Spleen (tissue), 11 donors: ENCODE measurements at regions not wholly inside any gene's neighbourhood (a gene's known extent, or its start where the extent isn't known, plus 50 kb on each side); places are given as distances from the start of the nearest gene placed in this dataset.

Experiments used
- DNase-seq: peaks from one replicate; pipeline ENCODE4 v3.0.0-alpha.2; 2020
- H3K27ac ChIP-seq, 8 donors: fragments of 200-600 bp; sonication (generic) in 7 of 8; 1 replicate in 4 of 8; 2 replicates in 4 of 8; pipeline versions ENCODE4 v1.5.0 to v1.8.0; 2016 to 2021; ENCODE audit warnings: inconsistent platforms in 4 of 8, mild to moderate bottlenecking in 4 of 8, moderate library complexity in 1 of 8
- H3K27me3 ChIP-seq, 7 donors: fragments of 200-600 bp; sonication (generic) in 6 of 7; replicated peaks in 1 of 7; 1 replicate in 4 of 7; 2 replicates in 3 of 7; pipeline versions ENCODE4 v1.5.0 to v1.8.0; 2016 to 2021; ENCODE audit warnings: inconsistent platforms in 3 of 7, mild to moderate bottlenecking in 1 of 7
- H3K36me3 ChIP-seq, 6 donors: fragments of 200-600 bp; sonication (generic) in 5 of 6; 1 replicate in 4 of 6; 2 replicates in 2 of 6; pipeline versions ENCODE4 v1.5.0 to v1.8.0; 2016 to 2021; ENCODE audit warnings: inconsistent platforms in 2 of 6
- H3K4me1 ChIP-seq, 6 donors: fragments of 200-600 bp; sonication (generic) in 5 of 6; 1 replicate in 3 of 6; 2 replicates in 3 of 6; pipeline versions ENCODE4 v1.5.0 to v1.8.0; 2016 to 2021; ENCODE audit warnings: inconsistent platforms in 3 of 6
- H3K4me3 ChIP-seq, 8 donors: fragments of 200-600 bp; sonication (generic) in 7 of 8; 1 replicate in 4 of 8; 2 replicates in 4 of 8; pipeline versions ENCODE4 v1.5.0 to v1.8.0; 2016 to 2021; ENCODE audit warnings: inconsistent platforms in 4 of 8, mild to moderate bottlenecking in 4 of 8, moderate library complexity in 2 of 8
- H3K9me3 ChIP-seq, 8 donors: fragments of 200-600 bp; sonication (generic) in 7 of 8; 1 replicate in 4 of 8; 2 replicates in 4 of 8; pipeline versions ENCODE4 v1.5.0 to v1.8.0; 2016 to 2021; ENCODE audit warnings: inconsistent platforms in 4 of 8
- POLR2A ChIP-seq, 3 donors: fragments of 450-650 bp; IDR thresholded peaks; one replicate each; pipeline ENCODE4 v1.5.1; 2017; ENCODE audit warnings: antibody characterized with exemption in 3 of 3, mild to moderate bottlenecking in 1 of 3
- POLR2AphosphoS5 ChIP-seq, 3 donors: sonication (generic); formaldehyde crosslinking; IDR thresholded peaks; one replicate each; pipeline ENCODE4 v1.5.1; 2017; ENCODE audit warnings: antibody characterized with exemption in 3 of 3
- WGBS, 5 donors: extraction: QIAGEN DNeasy Blood & Tissue Kit in 3 of 5; methylation state at CpG; one replicate each; pipeline versions ENCODE4 v1.1.5 to v1.1.7; 2013 to 2018; 5-methylcytosine and 5-hydroxymethylcytosine counted together
- intact Hi-C: fragments of 100-400 bp; cut with DNase I; formaldehyde crosslinking; loops from one replicate; pipeline ENCODE4 v1.15.0; 2023; ENCODE audit warnings: low total_unique reads
- TF ChIP-seq, protein P1 (sequence below), 11 experiments: fragments of 200-600 bp in 7 of 11; fragments of 450-650 bp in 4 of 11; sonication (generic) in 4 of 11; IDR thresholded peaks in 8 of 11; conservative IDR thresholded peaks in 3 of 11; 1 replicate in 7 of 11; 2 replicates in 4 of 11; pipeline versions ENCODE4 v1.4.0 to v1.8.0; 2016 to 2021; ENCODE audit warnings: antibody characterized with exemption in 11 of 11, inconsistent platforms in 4 of 11, mild to moderate bottlenecking in 1 of 11
- donor health status: healthy with polysubstance abuse.
- donor health status: DM: no; HTN: no; CAD: no; lungs with moderate emphysema.
- donor health status: DM: no; HTN: no; CAD: no.
- donor health status: Bipolar disorder and iron deficiency.
- donor health status: healthy.
- donor health status: DM: no; HTN: no; CAD: no.
- donor health status: DM: yes; HTN: yes; CAD: no.

DNA sequence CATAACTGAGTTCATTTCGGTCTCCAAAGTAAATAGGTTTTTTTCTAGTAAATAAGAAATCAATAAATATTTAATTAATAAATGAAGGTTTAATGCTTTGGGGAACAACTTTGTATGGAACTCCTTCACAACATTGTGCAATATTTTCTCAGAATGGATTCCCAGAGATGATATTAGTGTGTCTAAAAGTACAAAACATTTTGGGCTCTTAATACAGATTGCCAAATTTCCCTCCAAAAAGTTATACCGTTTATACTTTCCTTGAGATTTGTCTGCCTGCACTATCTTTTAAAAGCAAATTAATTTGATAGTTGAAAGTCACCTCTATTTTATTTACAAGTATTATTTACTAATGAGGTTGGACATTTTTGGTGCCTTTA, 151.8 kb downstream of the FAM161A start:
- 85 to 93% (median 89%) methylated on average over 2 of the region's 2 CpGs for WGBS, 5 donors
- no peaks in the 10 kb centered on the region for H3K4me1 ChIP-seq
- no peaks in the 10 kb centered on the region for H3K36me3 ChIP-seq
- intact Hi-C loops = no loop called here
- H3K4me3 ChIP-seq = no peak overlapping the region
- H3K9me3 ChIP-seq = no peaks in the 10 kb centered on the region
- no peaks in the 10 kb centered on the region for H3K27me3 ChIP-seq
- DNase-seq = no peak
- no peak for TF ChIP-seq POLR2A (IDR thresholded peaks at IDR 0.05)
- TF ChIP-seq, protein P1, sequence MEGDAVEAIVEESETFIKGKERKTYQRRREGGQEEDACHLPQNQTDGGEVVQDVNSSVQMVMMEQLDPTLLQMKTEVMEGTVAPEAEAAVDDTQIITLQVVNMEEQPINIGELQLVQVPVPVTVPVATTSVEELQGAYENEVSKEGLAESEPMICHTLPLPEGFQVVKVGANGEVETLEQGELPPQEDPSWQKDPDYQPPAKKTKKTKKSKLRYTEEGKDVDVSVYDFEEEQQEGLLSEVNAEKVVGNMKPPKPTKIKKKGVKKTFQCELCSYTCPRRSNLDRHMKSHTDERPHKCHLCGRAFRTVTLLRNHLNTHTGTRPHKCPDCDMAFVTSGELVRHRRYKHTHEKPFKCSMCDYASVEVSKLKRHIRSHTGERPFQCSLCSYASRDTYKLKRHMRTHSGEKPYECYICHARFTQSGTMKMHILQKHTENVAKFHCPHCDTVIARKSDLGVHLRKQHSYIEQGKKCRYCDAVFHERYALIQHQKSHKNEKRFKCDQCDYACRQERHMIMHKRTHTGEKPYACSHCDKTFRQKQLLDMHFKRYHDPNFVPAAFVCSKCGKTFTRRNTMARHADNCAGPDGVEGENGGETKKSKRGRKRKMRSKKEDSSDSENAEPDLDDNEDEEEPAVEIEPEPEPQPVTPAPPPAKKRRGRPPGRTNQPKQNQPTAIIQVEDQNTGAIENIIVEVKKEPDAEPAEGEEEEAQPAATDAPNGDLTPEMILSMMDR (IDR thresholded peaks at IDR 0.05 in 8 of 11, conservative IDR thresholded peaks at IDR 0.05 in 3 of 11) = no peak
- TF ChIP-seq POLR2AphosphoS5 (IDR thresholded peaks at IDR 0.05) = no peak
- no peak overlapping the region for H3K27ac ChIP-seq

DNA sequence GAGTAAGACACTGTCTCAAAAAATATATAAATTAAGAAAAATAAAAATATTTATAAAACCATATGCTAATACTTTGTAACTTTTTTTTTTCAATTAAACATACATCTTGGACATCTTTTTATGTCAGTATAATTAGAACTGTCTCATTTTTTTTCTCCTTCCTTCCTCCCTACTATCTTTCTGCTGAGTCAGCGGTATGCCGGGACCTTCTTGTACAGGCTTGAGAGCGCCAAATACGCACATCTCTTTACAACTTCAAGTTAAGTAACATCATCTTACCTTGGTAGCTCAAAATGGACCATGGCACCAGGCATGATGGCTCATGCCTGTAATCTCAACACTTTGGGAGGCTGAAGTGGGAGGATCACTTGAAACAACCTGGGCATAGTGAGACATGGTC, 153.4 kb downstream of the FAM161A start:
- Histone ChIP-seq H3K27me3 (no peaks in the 10 kb centered on the region), H3K9me3 (no peaks in the 10 kb centered on the region), H3K27ac (no peak overlapping the region), H3K4me3 (no peak overlapping the region), H3K4me1 (peaks cover 0 to 1% (median under 1%) of the 10 kb centered on the region in 6 donors), H3K36me3 (no peaks in the 10 kb centered on the region)
- DNase-seq = no peak
- intact Hi-C loops = no loop called here
- TF ChIP-seq, protein P1 (IDR thresholded peaks at IDR 0.05 in 8 of 11, conservative IDR thresholded peaks at IDR 0.05 in 3 of 11) = peak in 1 of 11 experiments; percentile 6
- TF ChIP-seq POLR2AphosphoS5 (IDR thresholded peaks at IDR 0.05) = no peak
- 24 to 39% (median 37%) methylated on average over 4 of the region's 4 CpGs for WGBS, 5 donors

DNA sequence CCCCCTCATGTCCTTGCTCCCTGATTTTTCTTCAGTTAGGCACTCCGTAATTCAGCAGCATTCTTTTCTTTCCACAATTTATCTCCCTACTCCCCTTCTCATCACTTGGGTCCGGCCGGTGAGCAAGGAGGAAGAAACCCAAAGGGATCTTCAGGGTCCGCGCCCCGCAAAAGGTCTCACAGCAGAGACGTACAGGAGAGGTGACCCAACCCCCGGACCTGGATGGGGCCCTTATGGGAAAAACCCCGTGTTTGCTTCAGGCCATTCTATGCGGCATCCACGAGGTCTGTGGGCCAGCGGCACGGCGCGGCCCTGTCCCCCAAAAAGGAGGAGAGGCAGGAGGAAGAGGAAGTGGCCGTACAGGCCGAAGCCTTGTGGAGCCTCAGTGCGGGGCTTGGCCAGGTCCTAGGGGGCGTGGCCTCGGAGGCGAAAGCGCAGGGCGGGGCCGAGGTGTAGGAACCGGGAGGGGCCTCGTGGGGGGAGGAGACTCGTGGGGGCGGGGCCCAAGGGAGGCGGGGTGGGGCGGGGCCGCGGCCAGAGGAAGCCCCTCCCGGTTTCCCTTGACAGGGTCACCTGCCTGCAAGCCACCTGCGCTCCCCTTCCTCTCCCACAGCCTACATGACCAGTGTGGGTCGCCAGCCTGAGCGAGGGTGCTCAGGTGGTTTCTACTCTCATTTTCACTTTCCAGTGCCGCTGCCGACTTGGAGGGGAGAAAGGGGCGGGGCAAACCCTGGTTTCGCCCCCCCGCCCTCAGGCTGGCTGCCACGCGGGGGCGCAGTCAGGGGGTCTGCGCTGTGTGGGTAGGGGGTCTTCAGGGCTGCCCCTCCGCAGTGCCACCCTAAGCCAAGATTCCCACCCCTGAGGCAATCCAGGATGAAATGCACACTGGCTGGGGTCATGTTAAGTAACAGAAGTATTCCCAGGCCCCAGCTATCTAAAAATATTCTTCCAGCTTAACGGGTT, 156.4 kb upstream of the XPO1 start:
- intact Hi-C loops = no loop called here
- peak overlapping the region; percentile 67 to 81 (median 72) for H3K4me3 ChIP-seq
- H3K9me3 ChIP-seq = no peaks in the 10 kb centered on the region
- 2 to 5% (median 4%) methylated on average over 29 to 47 of the region's 47 CpGs for WGBS, 5 donors
- H3K27me3 ChIP-seq = no peaks in the 10 kb centered on the region
- DNase-seq = peak; percentile 99
- H3K36me3 ChIP-seq = no peaks in the 10 kb centered on the region
- peak overlapping the region; percentile 76 to 91 (median 85) for H3K27ac ChIP-seq
- TF ChIP-seq POLR2A (IDR thresholded peaks at IDR 0.05) (peak in 2 of 3 donors; percentile 37 to 49), POLR2AphosphoS5 (IDR thresholded peaks at IDR 0.05) (peak; percentile 92 to 95 (median 94))
- TF ChIP-seq, protein P1 (IDR thresholded peaks at IDR 0.05 in 8 of 11, conservative IDR thresholded peaks at IDR 0.05 in 3 of 11) = peak in 9 of 11 experiments; percentile 27 to 71 (median 55)
- peaks cover 0 to 17% (median 15%) of the 10 kb centered on the region in 6 donors for H3K4me1 ChIP-seq

DNA sequence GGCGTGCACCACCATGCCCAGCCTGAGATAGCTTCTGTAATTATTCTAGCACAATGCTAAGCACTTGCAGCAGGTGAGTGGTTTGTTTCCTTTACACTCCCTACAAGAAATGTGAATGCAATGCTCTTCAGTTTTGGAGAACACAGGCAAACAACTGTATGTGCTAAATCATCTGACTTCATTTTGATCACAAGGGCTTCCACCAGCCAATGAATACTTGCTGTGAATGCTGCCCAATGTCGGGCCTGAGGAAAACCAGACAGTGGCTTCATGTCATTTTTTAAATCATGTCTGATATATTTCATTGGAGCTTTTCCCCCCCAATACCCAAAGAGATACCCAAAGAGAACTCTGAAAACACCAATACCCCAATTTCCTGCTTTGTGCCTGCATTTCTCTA, 155.6 kb upstream of the XPO1 start:
- peak overlapping the region in 4 of 8 donors; percentile 67 to 81 (median 74) for H3K4me3 ChIP-seq
- WGBS, 5 donors = 81 to 94% (median 86%) methylated on average over 2 of the region's 2 CpGs
- no peaks in the 10 kb centered on the region for H3K27me3 ChIP-seq
- intact Hi-C loops = no loop called here
- peak overlapping the region in 6 of 8 donors; percentile 77 to 91 (median 87) for H3K27ac ChIP-seq
- TF ChIP-seq POLR2AphosphoS5 (IDR thresholded peaks at IDR 0.05) = no peak
- no peaks in the 10 kb centered on the region for H3K9me3 ChIP-seq
- peaks cover 0 to 17% (median 15%) of the 10 kb centered on the region in 6 donors for H3K4me1 ChIP-seq
- DNase-seq = no peak
- H3K36me3 ChIP-seq = no peaks in the 10 kb centered on the region
